ENCODE measurements at regions not wholly inside any gene's neighbourhood (a gene's known extent, or its start where the extent isn't known, plus 50 kb on each side); places are given as distances from the start of the nearest gene placed in this dataset.

DNA sequence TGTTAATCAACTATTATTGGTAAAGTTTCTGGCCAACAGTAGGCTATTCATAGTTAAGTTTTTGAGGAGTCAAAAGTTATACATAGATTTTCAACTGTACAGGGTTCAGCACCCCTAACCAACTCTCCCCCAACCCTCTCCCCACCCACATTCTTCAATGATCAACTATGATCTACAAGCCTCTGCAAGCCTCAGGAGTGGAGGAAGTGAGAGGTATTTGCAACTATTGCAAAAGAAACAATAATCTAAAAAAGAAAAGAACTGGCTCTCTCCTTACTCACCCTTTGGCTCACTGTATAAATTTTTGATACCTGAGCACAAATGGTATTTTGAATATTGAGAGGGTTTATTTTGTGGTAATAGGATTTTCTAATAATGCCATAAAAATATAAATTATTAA lies 179.8 kb downstream of the IPMK start:
- H3K4me3 ChIP-seq (ENCODE audit: low read depth, low read length), result no peak overlapping the region
- TF ChIP-seq CTCF (IDR thresholded peaks at IDR 0.05; ENCODE audit: low read depth, low read length), result no peak

DNA sequence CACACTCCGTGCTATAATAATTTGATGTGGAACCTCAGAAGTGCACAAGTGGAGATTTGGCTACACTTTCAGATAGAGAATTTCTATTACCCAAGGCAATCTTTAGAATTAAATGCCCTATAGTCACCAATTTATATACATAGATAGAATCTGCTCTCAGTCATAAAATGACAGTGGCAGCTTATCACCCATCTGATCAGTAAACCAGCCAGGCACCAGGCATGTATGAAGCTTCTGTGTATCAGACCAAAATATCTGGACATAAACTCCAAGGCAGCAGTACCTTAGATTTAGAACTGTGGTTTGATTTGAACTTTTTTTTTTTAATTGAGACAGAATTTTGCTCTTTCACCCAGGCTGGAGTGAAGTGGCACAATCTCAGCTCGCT lies 180.9 kb downstream of the IPMK start:
- TF ChIP-seq CTCF (IDR thresholded peaks at IDR 0.05; ENCODE audit: low read depth, low read length), result no peak

GRCh38 chr10:58086144-58086762 lies 181.4 kb downstream of the IPMK start:
- TF ChIP-seq CTCF (IDR thresholded peaks at IDR 0.05; ENCODE audit: low read depth, low read length), result no peak
- H3K4me3 ChIP-seq (ENCODE audit: low read depth, low read length), result no peak overlapping the region

More for the DNA sequence above, 180.9 kb downstream of the IPMK start:
- H3K4me3 ChIP-seq (ENCODE audit: low read depth, low read length), result no peak overlapping the region

DNA sequence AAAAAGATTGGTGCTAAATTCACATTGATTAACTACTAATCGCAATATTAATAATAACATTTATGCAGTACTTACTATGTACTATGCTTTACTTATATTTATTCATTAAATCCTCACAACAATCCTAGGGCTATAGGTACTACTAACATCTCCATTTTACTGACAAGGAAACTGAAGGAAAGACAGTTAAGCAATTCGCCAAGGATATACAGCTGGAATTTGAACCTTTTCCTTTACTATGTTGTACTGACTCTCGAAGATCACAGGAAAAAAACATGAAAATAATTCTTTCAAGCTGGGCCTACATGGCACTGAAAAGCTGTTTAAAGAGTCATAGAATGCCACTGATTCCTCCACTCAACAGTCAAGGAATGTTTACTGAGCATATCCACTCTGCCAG lies 185.4 kb downstream of the IPMK start:
- TF ChIP-seq CTCF (IDR thresholded peaks at IDR 0.05; ENCODE audit: low read depth, low read length), result no peak
- no peak overlapping the region for H3K4me3 ChIP-seq (ENCODE audit: low read depth, low read length)

- H3K4me3 ChIP-seq (ENCODE audit: low read depth, low read length), result no peak overlapping the region
- no peak for TF ChIP-seq CTCF (IDR thresholded peaks at IDR 0.05; ENCODE audit: low read depth, low read length)
These were observed 186.3 kb downstream of the IPMK start for GRCh38 chr10:58081353-58081752.

GRCh38 chr10:58079461-58079860 lies 188.2 kb downstream of the IPMK start:
- TF ChIP-seq CTCF (IDR thresholded peaks at IDR 0.05; ENCODE audit: low read depth, low read length), result no peak
- no peak overlapping the region for H3K4me3 ChIP-seq (ENCODE audit: low read depth, low read length)

GRCh38 chr10:58072634-58073033 lies 195.1 kb downstream of the IPMK start:
- no peak for TF ChIP-seq CTCF (IDR thresholded peaks at IDR 0.05; ENCODE audit: low read depth, low read length)
- no peak overlapping the region for H3K4me3 ChIP-seq (ENCODE audit: low read depth, low read length)
